Breast epithelium (tissue), 4 donors: ENCODE measurements at regions not wholly inside any gene's neighbourhood (a gene's known extent, or its start where the extent isn't known, plus 50 kb on each side); places are given as distances from the start of the nearest gene placed in this dataset.
A peak's percentile ranks its signal among the peaks of the same experiment; 100 is the strongest.

ENCODE experiments used
- DNase-seq, 2 donors: peaks; one replicate each; pipeline ENCODE4 v3.0.0-alpha.2; 2019; ENCODE audit warnings: low spot score in 2 of 2
- H3K27ac ChIP-seq, 2 donors: fragments of 200-600 bp; sonication (generic) in 1 of 2; one replicate each; pipeline ENCODE4 v1.5.1; 2016 to 2019; ENCODE audit warnings: mild to moderate bottlenecking in 1 of 2
- H3K27me3 ChIP-seq, 2 donors: fragments of 200-600 bp; sonication (generic) in 1 of 2; one replicate each; pipeline versions ENCODE4 v1.5.1 to v1.6.0; 2017 to 2019; ENCODE audit warnings: control low read depth in 1 of 2, mild to moderate bottlenecking in 1 of 2
- H3K36me3 ChIP-seq: fragments of 200-600 bp; one replicate; pipeline ENCODE4 v1.5.1; 2019
- H3K4me1 ChIP-seq, 2 donors: fragments of 200-600 bp; sonication (generic); one replicate each; pipeline ENCODE4 v1.5.1; 2016 to 2019; ENCODE audit warnings: control low read depth in 1 of 2
- H3K4me3 ChIP-seq, 3 donors: fragments of 200-600 bp; sonication (generic); 1 replicate in 2 of 3; 2 replicates in 1 of 3; pipeline ENCODE4 v1.5.1; 2016 to 2019; ENCODE audit warnings: mild to moderate bottlenecking in 3 of 3, moderate library complexity in 2 of 3
- H3K9me3 ChIP-seq, 2 donors: fragments of 200-600 bp; sonication (generic) in 1 of 2; one replicate each; pipeline ENCODE4 v1.5.1; 2016 to 2019; ENCODE audit warnings: control low read depth in 1 of 2
- POLR2A ChIP-seq: fragments of 450-650 bp; IDR thresholded peaks from one replicate; pipeline ENCODE4 v1.6.1; 2016; ENCODE audit warnings: antibody characterized with exemption, mild to moderate bottlenecking, moderate library complexity
- POLR2AphosphoS5 ChIP-seq, 3 donors: sonication (generic); formaldehyde crosslinking; IDR thresholded peaks; one replicate each; pipeline ENCODE4 v1.6.1; 2017; ENCODE audit warnings: antibody characterized with exemption in 3 of 3
- intact Hi-C: fragments of 100-400 bp; cut with DNase I; formaldehyde crosslinking; loops from one replicate; pipeline ENCODE4 v1.15.1; 2023; ENCODE audit warnings: low total_unique reads
- TF ChIP-seq, protein P1 (sequence below), 3 donors: fragments of 450-650 bp; IDR thresholded peaks; one replicate each; pipeline ENCODE4 v1.5.1; 2016 to 2017; ENCODE audit warnings: antibody characterized with exemption in 3 of 3, mild to moderate bottlenecking in 3 of 3, moderate library complexity in 3 of 3

GRCh38 chr11:70568035-70568813, 169.9 kb downstream of the CTTN start:
- Histone ChIP-seq H3K27ac (peak overlapping the region; percentile 69 to 88), H3K9me3 (no peaks in the 10 kb centered on the region), H3K4me3 (peak overlapping the region; percentile 29 to 68 (median 48)), H3K4me1 (peaks cover 0 to 4% of the 10 kb centered on the region in 2 donors), H3K36me3 (no peaks in the 10 kb centered on the region), H3K27me3 (no peaks in the 10 kb centered on the region)
- no peak for TF ChIP-seq POLR2A
- TF ChIP-seq, protein P1, sequence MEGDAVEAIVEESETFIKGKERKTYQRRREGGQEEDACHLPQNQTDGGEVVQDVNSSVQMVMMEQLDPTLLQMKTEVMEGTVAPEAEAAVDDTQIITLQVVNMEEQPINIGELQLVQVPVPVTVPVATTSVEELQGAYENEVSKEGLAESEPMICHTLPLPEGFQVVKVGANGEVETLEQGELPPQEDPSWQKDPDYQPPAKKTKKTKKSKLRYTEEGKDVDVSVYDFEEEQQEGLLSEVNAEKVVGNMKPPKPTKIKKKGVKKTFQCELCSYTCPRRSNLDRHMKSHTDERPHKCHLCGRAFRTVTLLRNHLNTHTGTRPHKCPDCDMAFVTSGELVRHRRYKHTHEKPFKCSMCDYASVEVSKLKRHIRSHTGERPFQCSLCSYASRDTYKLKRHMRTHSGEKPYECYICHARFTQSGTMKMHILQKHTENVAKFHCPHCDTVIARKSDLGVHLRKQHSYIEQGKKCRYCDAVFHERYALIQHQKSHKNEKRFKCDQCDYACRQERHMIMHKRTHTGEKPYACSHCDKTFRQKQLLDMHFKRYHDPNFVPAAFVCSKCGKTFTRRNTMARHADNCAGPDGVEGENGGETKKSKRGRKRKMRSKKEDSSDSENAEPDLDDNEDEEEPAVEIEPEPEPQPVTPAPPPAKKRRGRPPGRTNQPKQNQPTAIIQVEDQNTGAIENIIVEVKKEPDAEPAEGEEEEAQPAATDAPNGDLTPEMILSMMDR (IDR thresholded peaks at IDR 0.05), result no peak
- no peak for TF ChIP-seq POLR2AphosphoS5 (IDR thresholded peaks at IDR 0.05)
- DNase-seq, result peak; percentile 29 to 65
- intact Hi-C loops, result no loop called here

- H3K9me3 ChIP-seq, result no peaks in the 10 kb centered on the region
- no peak for DNase-seq
- no peaks in the 10 kb centered on the region for H3K27me3 ChIP-seq
- peak overlapping the region; percentile 69 to 88 for H3K27ac ChIP-seq
- TF ChIP-seq, protein P1 (IDR thresholded peaks at IDR 0.05), result no peak
- TF ChIP-seq POLR2A, result no peak
- TF ChIP-seq POLR2AphosphoS5 (IDR thresholded peaks at IDR 0.05), result no peak
- H3K4me1 ChIP-seq, result peaks cover 0 to 4% of the 10 kb centered on the region in 2 donors
- no peaks in the 10 kb centered on the region for H3K36me3 ChIP-seq
- intact Hi-C loops, result no loop called here
- peak overlapping the region; percentile 29 to 68 (median 48) for H3K4me3 ChIP-seq
These were observed 170.7 kb downstream of the CTTN start for GRCh38 chr11:70568814-70569617.

DNA sequence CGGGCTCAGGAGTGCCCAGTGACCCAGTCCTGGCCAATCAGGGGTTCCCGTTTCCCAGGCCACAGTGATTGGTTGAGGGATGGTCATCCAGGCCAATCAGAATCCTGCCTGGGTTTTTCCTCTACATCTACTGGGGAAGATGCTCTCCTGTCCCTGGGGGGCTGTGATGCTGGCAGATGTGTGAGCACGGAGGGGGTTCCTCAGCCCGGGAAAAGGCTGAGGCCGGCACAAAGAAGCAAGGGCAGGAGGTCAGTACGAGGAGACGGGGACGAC, 171.2 kb downstream of the CTTN start:
- no peak overlapping the region for H3K4me3 ChIP-seq
- intact Hi-C loops, result no loop called here
- H3K36me3 ChIP-seq, result no peaks in the 10 kb centered on the region
- TF ChIP-seq, protein P1 (IDR thresholded peaks at IDR 0.05), result no peak
- TF ChIP-seq POLR2A, result no peak
- TF ChIP-seq POLR2AphosphoS5 (IDR thresholded peaks at IDR 0.05), result no peak
- H3K27ac ChIP-seq, result no peak overlapping the region
- H3K9me3 ChIP-seq, result no peaks in the 10 kb centered on the region
- DNase-seq, result no peak
- H3K4me1 ChIP-seq, result peaks cover 0 to 4% of the 10 kb centered on the region in 2 donors
- H3K27me3 ChIP-seq, result no peaks in the 10 kb centered on the region

GRCh38 chr11:70569996-70570692, 171.8 kb downstream of the CTTN start:
- DNase-seq, result no peak
- Histone ChIP-seq H3K36me3 (no peaks in the 10 kb centered on the region), H3K9me3 (no peaks in the 10 kb centered on the region), H3K4me3 (no peak overlapping the region), H3K4me1 (peaks cover 0 to 4% of the 10 kb centered on the region in 2 donors), H3K27me3 (no peaks in the 10 kb centered on the region), H3K27ac (no peak overlapping the region)
- TF ChIP-seq, protein P1 (IDR thresholded peaks at IDR 0.05), result no peak
- no peak for TF ChIP-seq POLR2A
- intact Hi-C loops, result loop anchor here (10.0 kb wide), 1 partner anchor 215 kb away; no protein-coding TSS in a partner anchor
